SK-N-DZ (cell line): ENCODE measurements at regions not wholly inside any gene's neighbourhood (a gene's known extent, or its start where the extent isn't known, plus 50 kb on each side); places are given as distances from the start of the nearest gene placed in this dataset.

Experiments used
- DNase-seq: peaks from one replicate; pipeline ENCODE4 v3.0.0-alpha.2; 2015; ENCODE audit warnings: low spot score

GRCh38 chr1:94707321-94708298 is 112.5 kb upstream of the SLC44A3 start:
- no peak for DNase-seq

DNA sequence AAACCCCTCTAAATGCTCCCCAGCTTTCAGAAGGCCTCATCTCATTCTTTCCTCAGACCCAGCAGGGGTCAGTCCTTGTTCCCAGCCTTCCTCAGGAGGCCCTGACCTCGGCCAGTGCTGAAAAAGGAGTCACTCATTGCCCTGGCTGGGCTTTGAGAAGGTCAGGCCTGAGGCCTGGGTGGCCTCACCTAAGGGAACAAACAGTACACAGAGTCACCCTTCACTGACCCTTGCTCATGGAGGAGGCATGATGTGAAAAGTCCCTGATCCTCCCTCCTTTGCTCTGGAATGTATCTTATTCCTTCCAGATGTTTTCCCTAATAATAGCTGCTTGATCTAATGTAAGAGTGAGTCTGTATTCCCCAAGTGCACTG is 117.7 kb upstream of the SLC44A3 start:
- DNase-seq = no peak

GRCh38 chr1:94701796-94702441 is 118.2 kb upstream of the SLC44A3 start:
- DNase-seq = no peak

DNA sequence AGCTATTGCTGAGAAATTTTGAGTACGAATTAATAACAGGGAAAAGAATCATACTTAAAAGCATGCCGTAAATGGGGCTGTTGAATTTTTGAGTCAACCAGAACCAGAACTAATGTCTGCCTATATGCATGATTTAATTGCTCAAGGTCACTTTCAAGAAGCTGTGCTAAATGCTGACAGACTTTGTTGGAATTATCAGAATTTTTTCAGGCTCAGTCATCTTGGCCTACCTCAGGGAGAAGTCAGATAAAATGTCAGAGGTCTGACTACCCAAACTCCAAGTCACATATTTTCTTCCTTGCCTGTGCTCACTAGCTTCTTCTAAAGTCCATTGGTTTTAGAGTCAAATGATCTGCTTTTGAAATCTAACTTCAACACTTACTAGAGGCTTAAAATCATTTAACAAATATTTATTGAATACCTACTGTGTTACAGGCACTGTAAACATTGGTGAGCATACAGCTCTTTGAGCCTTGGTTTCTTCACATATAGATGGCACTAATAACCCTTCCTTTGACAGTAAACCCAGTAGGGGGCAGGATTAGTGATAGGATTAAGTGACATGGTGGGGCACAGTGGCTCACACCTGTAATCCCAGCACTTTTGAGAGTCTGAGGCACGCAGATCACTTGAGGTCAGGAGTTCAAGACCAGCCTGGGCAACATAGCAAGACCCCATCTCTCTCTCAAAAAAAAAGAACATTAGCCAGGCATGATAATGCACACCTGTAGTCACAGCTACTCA is 121.2 kb upstream of the SLC44A3 start:
- DNase-seq = no peak

GRCh38 chr1:94698356-94698755 is 121.8 kb upstream of the SLC44A3 start:
- no peak for DNase-seq

DNA sequence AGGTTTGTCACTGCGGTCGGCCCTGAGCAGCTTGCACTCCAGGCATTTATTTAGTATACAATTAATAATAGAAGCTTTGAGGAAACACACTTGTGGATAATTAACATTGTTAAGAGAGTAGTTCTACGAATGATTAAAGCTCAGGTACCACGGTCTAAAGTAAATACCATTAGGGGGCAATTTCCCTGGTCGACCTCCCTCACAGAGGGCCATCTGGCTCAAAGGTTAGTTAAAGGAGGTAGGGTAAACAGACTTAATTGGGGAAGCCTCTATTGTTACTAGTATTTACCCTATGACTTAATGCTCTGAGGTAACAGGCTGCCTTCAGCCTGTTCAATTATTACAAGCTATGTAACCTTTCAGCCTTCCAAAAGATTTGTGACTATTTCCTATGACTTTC is 122.3 kb upstream of the SLC44A3 start:
- no peak for DNase-seq

DNA sequence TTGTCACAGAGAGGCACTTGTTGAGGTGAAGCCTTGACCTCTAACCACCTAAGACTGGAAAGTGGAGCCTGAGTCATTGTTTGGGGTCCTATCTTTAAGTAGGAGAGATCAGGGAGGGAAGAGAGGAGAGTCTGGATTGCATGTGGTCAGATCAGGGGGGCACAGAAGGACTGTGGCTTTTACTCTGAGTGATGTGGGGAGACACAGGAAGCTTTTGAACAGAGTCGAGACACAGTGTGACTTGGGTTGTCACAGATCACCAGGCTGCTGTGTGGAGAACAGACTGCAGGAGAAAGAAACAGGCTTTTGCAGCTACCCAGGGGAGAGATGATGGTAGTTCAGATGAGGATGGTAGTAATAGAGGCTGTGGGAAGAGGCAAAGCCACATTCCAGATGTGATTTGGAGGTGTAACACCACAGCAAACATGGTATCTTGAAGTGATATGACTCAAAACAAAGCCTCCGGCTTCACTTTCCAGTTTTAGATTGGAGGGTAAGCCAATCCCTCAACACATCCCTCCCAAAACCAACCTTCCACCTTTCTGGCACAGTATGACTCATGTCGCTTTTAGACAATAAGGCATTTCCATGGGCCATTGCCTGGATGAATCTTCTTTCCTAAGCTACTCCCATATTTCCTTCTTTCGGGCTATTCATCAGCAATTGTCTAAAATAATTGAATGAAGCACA is 125.8 kb upstream of the SLC44A3 start:
- no peak for DNase-seq

DNA sequence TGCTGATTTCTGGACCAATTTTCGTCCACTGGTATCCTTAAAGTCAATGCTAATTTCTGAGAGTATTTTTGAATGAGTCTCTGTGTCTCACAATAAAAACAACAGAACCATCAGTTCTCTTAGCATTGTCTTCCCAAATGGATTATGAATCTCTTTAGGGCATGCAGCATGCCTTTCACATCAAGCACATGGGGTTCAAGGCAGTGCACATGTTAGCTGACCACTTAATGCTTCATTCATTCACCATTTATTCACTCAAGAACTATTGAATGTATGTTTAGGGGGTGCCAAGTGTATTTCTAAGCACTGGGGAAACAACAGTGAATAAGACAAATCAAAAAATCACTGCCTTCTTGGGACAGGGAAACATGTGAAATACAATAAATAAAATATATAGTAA is 126.7 kb upstream of the SLC44A3 start:
- DNase-seq = no peak

GRCh38 chr1:94693029-94693428 is 127.1 kb upstream of the SLC44A3 start:
- DNase-seq = no peak

GRCh38 chr1:94688646-94689045 is 131.5 kb upstream of the SLC44A3 start:
- DNase-seq = no peak

DNA sequence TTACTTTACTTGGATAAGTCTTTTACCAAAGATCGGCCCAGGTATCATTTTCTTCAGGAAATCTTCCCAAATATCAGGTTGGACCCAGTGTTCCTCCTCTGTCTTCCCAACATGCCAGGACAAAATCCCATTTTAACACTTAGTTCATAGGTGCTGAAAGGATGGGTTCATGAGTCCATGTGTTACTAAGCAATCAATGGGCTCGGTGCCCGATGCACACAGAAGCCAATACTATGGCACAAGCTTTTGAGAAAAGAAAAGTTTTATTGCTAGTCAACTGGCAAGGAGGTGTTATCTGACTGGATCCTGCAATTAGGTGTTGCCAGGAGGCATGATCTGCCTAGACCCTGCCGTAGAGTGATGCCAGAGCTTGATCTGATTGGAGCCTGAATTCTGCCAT is 133.3 kb upstream of the SLC44A3 start:
- DNase-seq = no peak

- no peak for DNase-seq
These were observed 135.4 kb upstream of the SLC44A3 start for GRCh38 chr1:94684690-94685250.

GRCh38 chr1:94683886-94684285 is 136.3 kb upstream of the SLC44A3 start:
- no peak for DNase-seq

DNA sequence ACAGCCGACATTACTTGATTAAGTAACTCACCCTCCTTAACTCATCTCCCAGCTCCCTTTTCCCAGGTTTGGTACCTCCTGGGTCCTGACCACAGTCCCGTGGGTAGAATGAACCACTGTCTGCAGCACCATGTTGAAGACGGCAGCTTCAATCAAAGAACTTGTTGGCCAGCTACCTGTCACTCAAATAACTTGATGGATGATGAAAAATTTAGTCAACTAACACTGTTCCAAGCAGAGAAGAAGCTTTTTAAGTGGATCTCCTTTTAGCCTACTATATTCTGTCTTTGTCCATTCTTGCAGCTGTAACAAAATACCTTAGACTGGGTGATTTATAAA is 138.4 kb upstream of the F3 start:
- no peak for DNase-seq

- no peak for DNase-seq
These were observed 137.9 kb upstream of the F3 start for GRCh38 chr1:94679332-94680038.

- no peak for DNase-seq
These were observed 136.8 kb upstream of the F3 start for GRCh38 chr1:94678202-94678848.

GRCh38 chr1:94677714-94678113 is 136.2 kb upstream of the F3 start:
- no peak for DNase-seq

GRCh38 chr1:94677087-94677486 is 135.5 kb upstream of the F3 start:
- no peak for DNase-seq

DNA sequence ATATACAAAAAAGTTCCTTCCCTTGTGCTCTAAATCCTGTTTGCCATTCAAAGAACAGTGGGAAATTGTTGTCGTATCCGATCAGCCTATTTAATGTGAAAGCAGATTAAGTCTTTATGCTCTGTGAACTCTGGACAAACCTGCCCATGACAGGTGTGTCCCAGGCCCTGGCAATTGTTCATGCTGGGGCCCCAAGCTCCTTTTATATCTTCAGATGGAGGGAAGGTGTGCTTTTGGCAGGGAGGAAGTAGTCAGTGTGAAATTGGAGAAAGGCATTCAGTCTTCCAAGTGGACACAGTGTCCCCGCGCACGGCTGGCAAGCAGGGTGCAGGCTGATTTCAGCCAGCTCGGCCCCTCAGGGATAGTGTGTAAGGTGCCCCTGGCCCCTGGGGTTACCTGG is 135.1 kb upstream of the F3 start:
- no peak for DNase-seq

- DNase-seq = no peak
These were observed 133.8 kb upstream of the F3 start for GRCh38 chr1:94675373-94675772.
